Vagina (tissue), 2 donors: ENCODE measurements at regions not wholly inside any gene's neighbourhood (a gene's known extent, or its start where the extent isn't known, plus 50 kb on each side); places are given as distances from the start of the nearest gene placed in this dataset.
A peak's percentile ranks its signal among the peaks of the same experiment; 100 is the strongest.

Experiments used
- DNase-seq, 2 donors: peaks; one replicate each; pipeline ENCODE4 v3.0.0-alpha.2; 2017; ENCODE audit errors: extremely low spot score in 2 of 2
- H3K27ac ChIP-seq: fragments of 200-600 bp; sonication (generic); one replicate; pipeline ENCODE4 v1.5.1; 2019
- H3K27me3 ChIP-seq: fragments of 200-600 bp; sonication (generic); one replicate; pipeline ENCODE4 v1.5.1; 2019
- H3K36me3 ChIP-seq, 2 donors: fragments of 200-600 bp; sonication (generic); one replicate each; pipeline ENCODE4 v1.5.1; 2017 to 2019
- H3K4me1 ChIP-seq: fragments of 200-600 bp; sonication (generic); one replicate; pipeline ENCODE4 v1.5.1; 2019
- H3K4me3 ChIP-seq, 2 donors: fragments of 200-600 bp; sonication (generic); 1 replicate in 1 of 2; 2 replicates in 1 of 2; pipeline ENCODE4 v1.5.1; 2016 to 2019
- H3K9me3 ChIP-seq: fragments of 200-600 bp; sonication (generic); one replicate; pipeline ENCODE4 v1.5.1; 2019
- POLR2A ChIP-seq, 2 donors: fragments of 450-650 bp; IDR thresholded peaks; one replicate each; pipeline ENCODE4 v1.6.1; 2017; ENCODE audit warnings: antibody characterized with exemption in 2 of 2, mild to moderate bottlenecking in 2 of 2, moderate library complexity in 2 of 2
- POLR2AphosphoS5 ChIP-seq, 2 donors: sonication (generic); formaldehyde crosslinking; IDR thresholded peaks; one replicate each; pipeline ENCODE4 v1.9.0; 2017; ENCODE audit warnings: antibody characterized with exemption in 2 of 2, mild to moderate bottlenecking in 2 of 2, low read depth in 1 of 2; ENCODE audit not compliant: insufficient read depth in 1 of 2
- intact Hi-C: fragments of 100-400 bp; cut with DNase I; formaldehyde crosslinking; loops from one replicate; pipeline ENCODE4 v1.15.1; 2023
- TF ChIP-seq, protein P1 (sequence below), 3 experiments: fragments of 450-650 bp in 2 of 3; fragments of 200-600 bp in 1 of 3; sonication (generic) in 1 of 3; IDR thresholded peaks; one replicate each; pipeline ENCODE4 v1.5.1; 2017 to 2019; ENCODE audit warnings: antibody characterized with exemption in 3 of 3, mild to moderate bottlenecking in 2 of 3, moderate library complexity in 2 of 3

DNA sequence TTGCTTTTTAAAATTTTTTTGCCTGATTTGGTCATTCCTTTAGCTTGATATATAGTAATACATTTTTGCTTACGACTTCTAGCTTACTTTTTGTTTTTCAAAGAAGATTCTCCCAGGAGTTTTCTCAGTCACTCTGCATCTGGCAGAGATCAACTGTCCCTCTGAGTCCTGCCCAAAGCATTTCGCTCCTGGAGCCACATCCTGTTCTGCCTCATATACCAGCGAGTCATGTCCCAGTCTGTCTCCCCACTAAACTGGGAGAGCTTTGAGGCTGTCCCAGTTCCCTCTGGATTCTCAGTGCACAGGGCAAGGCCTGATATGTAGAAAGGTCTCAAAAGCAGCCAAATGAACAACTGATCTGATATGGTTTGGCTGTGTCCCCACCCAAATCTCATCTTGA lies 326.3 kb downstream of the ARRDC4 start:
- Histone ChIP-seq H3K4me1 (no peaks in the 10 kb centered on the region), H3K27me3 (no peaks in the 10 kb centered on the region), H3K9me3 (no peaks in the 10 kb centered on the region), H3K4me3 (no peak overlapping the region), H3K27ac (no peak overlapping the region), H3K36me3 (no peaks in the 10 kb centered on the region)
- no peak for TF ChIP-seq POLR2AphosphoS5 (IDR thresholded peaks at IDR 0.05; ENCODE audit: insufficient read depth in 1 of 2, low read depth in 1 of 2)
- TF ChIP-seq, protein P1, sequence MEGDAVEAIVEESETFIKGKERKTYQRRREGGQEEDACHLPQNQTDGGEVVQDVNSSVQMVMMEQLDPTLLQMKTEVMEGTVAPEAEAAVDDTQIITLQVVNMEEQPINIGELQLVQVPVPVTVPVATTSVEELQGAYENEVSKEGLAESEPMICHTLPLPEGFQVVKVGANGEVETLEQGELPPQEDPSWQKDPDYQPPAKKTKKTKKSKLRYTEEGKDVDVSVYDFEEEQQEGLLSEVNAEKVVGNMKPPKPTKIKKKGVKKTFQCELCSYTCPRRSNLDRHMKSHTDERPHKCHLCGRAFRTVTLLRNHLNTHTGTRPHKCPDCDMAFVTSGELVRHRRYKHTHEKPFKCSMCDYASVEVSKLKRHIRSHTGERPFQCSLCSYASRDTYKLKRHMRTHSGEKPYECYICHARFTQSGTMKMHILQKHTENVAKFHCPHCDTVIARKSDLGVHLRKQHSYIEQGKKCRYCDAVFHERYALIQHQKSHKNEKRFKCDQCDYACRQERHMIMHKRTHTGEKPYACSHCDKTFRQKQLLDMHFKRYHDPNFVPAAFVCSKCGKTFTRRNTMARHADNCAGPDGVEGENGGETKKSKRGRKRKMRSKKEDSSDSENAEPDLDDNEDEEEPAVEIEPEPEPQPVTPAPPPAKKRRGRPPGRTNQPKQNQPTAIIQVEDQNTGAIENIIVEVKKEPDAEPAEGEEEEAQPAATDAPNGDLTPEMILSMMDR (IDR thresholded peaks at IDR 0.05) = no peak
- TF ChIP-seq POLR2A (IDR thresholded peaks at IDR 0.05) = no peak
- intact Hi-C loops = no loop called here
- peak in 1 of 2 donors; percentile 25 for DNase-seq

DNA sequence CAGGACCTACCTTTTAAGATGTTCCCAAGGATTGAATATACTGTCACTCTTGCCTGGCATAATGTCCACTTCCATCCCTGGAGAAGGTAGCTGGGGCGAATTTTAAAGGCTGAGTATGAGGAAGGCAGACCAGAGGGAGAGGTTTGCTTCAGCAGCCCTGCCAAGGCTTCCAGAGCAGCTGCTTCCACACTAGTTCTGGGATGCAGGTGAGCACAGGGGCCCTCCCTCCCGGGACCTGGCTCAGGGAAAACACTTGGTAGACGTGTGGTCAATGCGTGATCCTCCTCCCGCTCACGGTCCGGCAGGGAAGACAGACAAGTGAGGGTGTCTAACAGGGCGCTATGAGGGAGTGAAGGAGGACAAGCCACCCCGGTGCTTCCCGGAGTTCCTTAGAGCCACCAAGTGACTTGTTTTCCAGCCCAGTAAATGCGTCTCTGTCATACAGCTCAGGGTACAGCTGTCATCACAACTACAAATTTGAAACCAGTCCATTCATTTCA lies 327.6 kb downstream of the ARRDC4 start:
- no peak for TF ChIP-seq POLR2A (IDR thresholded peaks at IDR 0.05)
- no peak for TF ChIP-seq POLR2AphosphoS5 (IDR thresholded peaks at IDR 0.05; ENCODE audit: insufficient read depth in 1 of 2, low read depth in 1 of 2)
- TF ChIP-seq, protein P1 (IDR thresholded peaks at IDR 0.05) = no peak
- H3K4me1 ChIP-seq = peaks cover 8% of the 10 kb centered on the region
- intact Hi-C loops = no loop called here
- no peaks in the 10 kb centered on the region for H3K36me3 ChIP-seq
- H3K9me3 ChIP-seq = no peaks in the 10 kb centered on the region
- no peak overlapping the region for H3K27ac ChIP-seq
- H3K4me3 ChIP-seq = no peak overlapping the region
- peaks cover 7% of the 10 kb centered on the region for H3K27me3 ChIP-seq
- DNase-seq = peak; percentile 62 to 85

DNA sequence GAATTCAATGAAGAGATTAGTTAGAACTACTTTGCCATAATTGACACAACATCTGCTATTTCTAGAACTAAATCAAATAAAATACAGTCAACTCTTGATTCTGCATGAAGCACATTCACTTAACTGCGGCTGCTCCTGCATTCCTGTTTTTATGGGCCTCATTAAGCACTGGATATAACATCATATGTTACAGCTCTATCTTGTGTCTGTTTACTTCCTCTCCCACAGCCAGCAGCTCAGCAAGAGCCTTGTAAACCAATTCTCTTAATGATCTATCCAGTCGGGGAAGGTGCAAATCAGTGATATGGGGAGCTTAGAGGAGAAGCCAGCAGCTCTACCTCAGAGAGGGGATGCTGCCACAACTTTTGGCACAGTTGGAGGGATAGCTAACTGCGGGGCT lies 329.2 kb downstream of the ARRDC4 start:
- Histone ChIP-seq H3K4me1 (peaks cover 8% of the 10 kb centered on the region), H3K9me3 (no peaks in the 10 kb centered on the region), H3K27me3 (peaks cover 7% of the 10 kb centered on the region), H3K27ac (no peak overlapping the region), H3K36me3 (no peaks in the 10 kb centered on the region), H3K4me3 (no peak overlapping the region)
- TF ChIP-seq POLR2AphosphoS5 (IDR thresholded peaks at IDR 0.05; ENCODE audit: insufficient read depth in 1 of 2, low read depth in 1 of 2) = no peak
- TF ChIP-seq POLR2A (IDR thresholded peaks at IDR 0.05) = no peak
- DNase-seq = peak; percentile 37 to 55
- intact Hi-C loops = no loop called here

DNA sequence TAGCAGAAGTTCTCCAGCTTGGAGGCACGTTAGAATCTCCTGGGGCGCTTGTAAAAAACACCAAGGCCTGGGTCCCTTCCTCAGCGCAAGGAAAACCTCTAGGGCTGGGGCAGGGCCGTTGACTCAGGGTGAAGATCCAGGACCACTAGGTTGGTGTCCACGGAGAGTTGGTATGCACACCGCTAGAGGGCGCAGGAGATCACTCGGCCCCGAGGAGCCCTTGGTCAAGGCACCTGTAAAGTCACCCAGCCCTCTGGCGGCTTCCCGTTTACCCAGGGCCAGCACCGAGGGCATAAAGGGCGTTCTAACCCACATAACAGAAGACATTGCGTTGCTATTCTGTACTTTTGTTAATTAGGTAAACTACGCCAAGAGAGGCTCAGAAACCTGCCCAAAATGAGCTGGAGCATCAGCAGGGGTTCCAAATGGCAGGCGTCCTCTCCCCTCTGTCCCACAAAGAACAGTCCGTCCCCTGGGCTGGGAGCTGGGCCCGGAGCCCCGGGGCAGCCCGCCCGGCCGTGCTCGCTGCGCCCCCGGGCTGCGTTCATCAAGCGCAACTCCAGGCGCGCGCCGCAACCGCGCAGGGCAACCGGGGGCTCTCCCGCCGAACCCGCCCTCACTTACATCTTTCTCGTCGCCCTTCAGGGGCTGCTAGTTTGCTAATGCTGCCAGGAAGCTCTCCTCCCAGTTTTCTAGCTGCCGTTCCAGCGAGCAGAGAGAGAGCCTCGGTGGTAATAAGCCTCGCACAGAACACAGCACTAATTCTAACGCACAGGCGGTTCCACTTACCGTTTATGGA lies 332.1 kb downstream of the ARRDC4 start:
- Histone ChIP-seq H3K4me1 (peaks cover 8% of the 10 kb centered on the region), H3K27ac (no peak overlapping the region), H3K9me3 (no peaks in the 10 kb centered on the region), H3K4me3 (peak overlapping the region in 1 of 2 donors; percentile 13), H3K36me3 (no peaks in the 10 kb centered on the region), H3K27me3 (peaks cover 7% of the 10 kb centered on the region)
- intact Hi-C loops = no loop called here
- peak; percentile 77 to 79 for DNase-seq
- TF ChIP-seq POLR2AphosphoS5 (IDR thresholded peaks at IDR 0.05; ENCODE audit: insufficient read depth in 1 of 2, low read depth in 1 of 2) (no peak), POLR2A (IDR thresholded peaks at IDR 0.05) (no peak)
- TF ChIP-seq, protein P1 (IDR thresholded peaks at IDR 0.05) = peak; percentile 5 to 40 (median 36)

DNA sequence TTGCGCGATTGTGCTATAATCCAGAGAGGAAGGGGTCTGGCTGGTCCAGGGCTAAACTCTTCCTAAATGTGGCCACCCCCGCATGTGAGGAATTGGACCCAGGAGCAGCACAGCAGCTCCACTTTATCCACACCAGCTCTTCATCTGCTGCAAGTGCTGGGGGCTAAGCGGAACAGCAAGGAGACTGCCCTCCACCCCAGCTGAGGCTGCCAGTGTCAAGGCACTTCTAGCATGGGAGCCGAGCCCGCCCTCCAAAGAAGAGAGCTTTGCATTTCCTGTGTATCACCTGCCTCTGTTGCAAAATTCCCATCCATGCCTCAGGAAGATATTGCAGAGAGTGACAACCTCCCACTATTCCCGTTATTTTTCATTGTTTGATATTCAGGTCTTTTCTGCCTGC lies 333.6 kb downstream of the ARRDC4 start:
- TF ChIP-seq POLR2A (IDR thresholded peaks at IDR 0.05) (no peak), POLR2AphosphoS5 (IDR thresholded peaks at IDR 0.05; ENCODE audit: insufficient read depth in 1 of 2, low read depth in 1 of 2) (no peak)
- TF ChIP-seq, protein P1 (IDR thresholded peaks at IDR 0.05) = no peak
- Histone ChIP-seq H3K27ac (no peak overlapping the region), H3K4me1 (peaks cover 8% of the 10 kb centered on the region)

More for the DNA sequence above, 333.6 kb downstream of the ARRDC4 start:
- H3K4me3 ChIP-seq = no peak overlapping the region
- H3K27me3 ChIP-seq = peaks cover 7% of the 10 kb centered on the region
- intact Hi-C loops = no loop called here
- H3K36me3 ChIP-seq = no peaks in the 10 kb centered on the region
- peak; percentile 56 to 67 for DNase-seq
- H3K9me3 ChIP-seq = no peaks in the 10 kb centered on the region
